ENCODE measurements at regions not wholly inside any gene's neighbourhood (a gene's known extent, or its start where the extent isn't known, plus 50 kb on each side); places are given as distances from the start of the nearest gene placed in this dataset.

GRCh38 chr9:88684046-88684445, 149.1 kb downstream of the NXNL2 start (continued):
- no peak for TF ChIP-seq SREBF1 (IDR thresholded peaks at IDR 0.05; ENCODE audit: low read length)
- no peak for TF ChIP-seq NBN (IDR thresholded peaks at IDR 0.05)
- TF ChIP-seq ETV6 (conservative IDR thresholded peaks at IDR 0.05 in 1 of 2, IDR thresholded peaks at IDR 0.05 in 1 of 2; ENCODE audit: borderline replicate concordance in 1 of 2, low read depth in 1 of 2): no peak
- no peak for TF ChIP-seq GABPA (IDR thresholded peaks at IDR 0.05; ENCODE audit: low read depth)
- TF ChIP-seq MYC (IDR thresholded peaks at IDR 0.05; ENCODE audit: insufficient read depth, insufficient read length, insufficient replicate concordance, low read length, severe bottlenecking): no peak
- no peak for TF ChIP-seq IRF3 (IDR thresholded peaks at IDR 0.05)

GRCh38 chr9:88684845-88685244, 149.9 kb downstream of the NXNL2 start:
- Histone ChIP-seq H3K9ac (ENCODE audit: control insufficient read depth, insufficient read depth, low read length) (no peak overlapping the region), H2AFZ (ENCODE audit: control insufficient read depth, low read depth, low read length) (no peak overlapping the region), H3K9me3 (replicated peaks; ENCODE audit: control insufficient read depth, insufficient read depth, low read length) (no peaks in the 10 kb centered on the region), H3K79me2 (ENCODE audit: control insufficient read depth, insufficient read depth, low read length) (no peaks in the 10 kb centered on the region), H3K36me3 (ENCODE audit: control insufficient read depth in 2 of 2, insufficient read depth in 2 of 2, low read length in 1 of 2) (no peaks in the 10 kb centered on the region), H3K4me1 (ENCODE audit: control insufficient read depth, insufficient read depth, low read length) (no peaks in the 10 kb centered on the region), H3K27ac (ENCODE audit: control insufficient read depth, insufficient read depth) (no peak overlapping the region), H4K20me1 (ENCODE audit: control insufficient read depth, insufficient read depth) (no peaks in the 10 kb centered on the region), H3K27me3 (replicated peaks in 1 of 2; ENCODE audit: control insufficient read depth in 2 of 2, insufficient read depth in 2 of 2, low read length in 1 of 2) (no peaks in the 10 kb centered on the region), H3K4me2 (ENCODE audit: control insufficient read depth, insufficient read depth) (no peak overlapping the region), H3K4me3 (no peak overlapping the region)
- intact Hi-C loops (cut with micrococcal nuclease; ENCODE audit: unreplicated experiment): no loop called here
- 66% methylated on average over 10 of the region's 10 CpGs for WGBS (ENCODE audit: insufficient coverage, insufficient replicate concordance, low lambda C conversion rate, missing lambda C conversion rate)
- BruUV-seq (replicated peaks): no TSS peak
- ChIA-PET SMC1A (ENCODE audit: uncharacterized antibody, unreplicated experiment) (no interaction called here), POLR2A (no interaction called here), CTCF (no interaction called here), RAD21 (ENCODE audit: unreplicated experiment) (no interaction called here)
- FAIRE-seq: no peak
- no peak for TF ChIP-seq NFIC (IDR thresholded peaks at IDR 0.05; ENCODE audit: low read depth, low read length)
- no peak for TF ChIP-seq ATF3 (IDR thresholded peaks at IDR 0.05; ENCODE audit: borderline replicate concordance, extremely low read depth, low read depth, low read length)
- TF ChIP-seq MTA3 (IDR thresholded peaks at IDR 0.05; ENCODE audit: borderline replicate concordance, low read length): no peak
- TF ChIP-seq CEBPB (IDR thresholded peaks at IDR 0.05; ENCODE audit: borderline replicate concordance in 1 of 2, low read depth in 2 of 2, low read length in 2 of 2): no peak
- TF ChIP-seq PBX3 (IDR thresholded peaks at IDR 0.05; ENCODE audit: insufficient replicate concordance, low read depth, low read length): no peak
- TF ChIP-seq NFYA (IDR thresholded peaks at IDR 0.05; ENCODE audit: borderline replicate concordance, low read depth, low read length): no peak
- TF ChIP-seq CBFB (IDR thresholded peaks at IDR 0.05; ENCODE audit: low read depth): no peak
- no peak for TF ChIP-seq RELA (IDR thresholded peaks at IDR 0.05; ENCODE audit: borderline replicate concordance, partially characterized antibody)
- no peak for TF ChIP-seq RCOR1 (conservative IDR thresholded peaks at IDR 0.05; ENCODE audit: low read depth, low read length)
- no peak for TF ChIP-seq POLR2AphosphoS2 (IDR thresholded peaks at IDR 0.05; ENCODE audit: low read depth, low read length)
- no peak for TF ChIP-seq FOXM1 (IDR thresholded peaks at IDR 0.05; ENCODE audit: low read depth, low read length)
- no peak for TF ChIP-seq IKZF1 (conservative IDR thresholded peaks at IDR 0.05)
- no peak for TF ChIP-seq BCL11A (IDR thresholded peaks at IDR 0.05; ENCODE audit: low read depth, low read length)
- TF ChIP-seq ZNF274 (IDR thresholded peaks at IDR 0.05; ENCODE audit: insufficient read depth, insufficient read length): no peak
- TF ChIP-seq USF1 (IDR thresholded peaks at IDR 0.05; ENCODE audit: borderline replicate concordance, extremely low read length, insufficient read depth, low read depth, low read length): no peak
- no peak for TF ChIP-seq MEF2B (IDR thresholded peaks at IDR 0.05; ENCODE audit: partially characterized antibody, poor library complexity, severe bottlenecking)
- no peak for TF ChIP-seq TBL1XR1 (IDR thresholded peaks at IDR 0.05; ENCODE audit: low read depth, low read length)
- ATAC-seq: no peak
- in situ Hi-C loops (cut with MboI): no loop called here
- no peak for DNase-seq (ENCODE audit: low read depth, low spot score)
